ENCODE measurements at regions not wholly inside any gene's neighbourhood (a gene's known extent, or its start where the extent isn't known, plus 50 kb on each side); places are given as distances from the start of the nearest gene placed in this dataset.

DNA sequence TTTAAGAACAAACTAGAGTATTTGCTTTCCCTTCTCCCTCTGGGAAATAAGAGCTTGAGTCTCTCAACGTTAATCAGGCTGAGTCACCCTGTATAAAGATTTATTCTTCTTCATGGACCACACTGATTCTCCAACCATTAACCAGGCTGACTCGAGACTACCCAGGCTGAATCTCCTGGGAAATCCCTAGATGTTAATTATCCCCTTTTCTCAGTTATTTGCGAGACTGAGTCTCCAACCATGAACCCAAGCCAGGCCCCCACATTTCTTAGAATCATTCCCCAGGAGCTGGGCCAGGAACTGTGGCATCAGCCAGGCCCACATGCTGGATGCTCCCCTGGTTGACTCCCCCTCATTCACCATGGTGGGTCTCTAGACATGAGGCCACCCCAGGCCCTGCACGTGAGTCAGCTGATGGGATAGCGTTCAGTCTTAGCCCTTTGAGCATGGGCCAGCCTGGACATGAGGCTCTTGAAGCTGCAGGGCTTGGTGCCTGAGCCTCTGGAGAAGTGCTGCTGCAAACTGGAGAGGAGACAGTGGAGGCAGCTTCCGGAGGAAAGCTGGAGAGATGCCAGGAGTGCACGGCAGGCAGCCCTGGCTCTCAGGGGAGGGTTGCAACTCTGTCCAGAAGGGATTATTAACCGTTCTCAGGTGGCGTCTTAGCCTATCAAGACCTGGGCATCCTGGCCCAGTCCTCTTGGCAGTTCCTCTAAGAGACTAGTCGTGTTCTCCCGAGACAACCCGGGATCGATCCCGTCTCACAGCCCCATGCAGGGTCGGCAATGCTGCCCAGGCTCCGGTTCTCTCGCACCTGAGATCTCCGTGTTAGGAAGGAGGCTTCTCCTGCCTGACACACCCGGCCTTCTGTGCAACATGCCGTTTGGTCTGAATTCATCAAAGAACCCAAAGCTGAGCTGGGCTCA, 296.6 kb downstream of the ADGRD1 start:
- DNase-seq (ENCODE audit: insufficient read length, low spot score), result no peak
- FAIRE-seq, result no peak
- no peak for TF ChIP-seq PAX5 (IDR thresholded peaks at IDR 0.05; ENCODE audit: insufficient read depth, low read length, severe bottlenecking)
- TF ChIP-seq POU2F2 (IDR thresholded peaks at IDR 0.05; ENCODE audit: low read depth, low read length), result no peak
- TF ChIP-seq TAF1 (IDR thresholded peaks at IDR 0.05; ENCODE audit: low read depth, low read length), result no peak
- no peak for TF ChIP-seq POLR2A (IDR thresholded peaks at IDR 0.05; ENCODE audit: low read depth, low read length)
- TF ChIP-seq POLR2AphosphoS5 (IDR thresholded peaks at IDR 0.05; ENCODE audit: low read depth, low read length), result no peak
- TF ChIP-seq SPI1 (IDR thresholded peaks at IDR 0.05; ENCODE audit: low read depth, low read length), result no peak

- TF ChIP-seq TAF1 (IDR thresholded peaks at IDR 0.05; ENCODE audit: low read depth, low read length), result no peak
- TF ChIP-seq POLR2A (IDR thresholded peaks at IDR 0.05; ENCODE audit: low read depth, low read length), result no peak
- no peak for TF ChIP-seq POLR2AphosphoS5 (IDR thresholded peaks at IDR 0.05; ENCODE audit: low read depth, low read length)
- no peak for TF ChIP-seq POU2F2 (IDR thresholded peaks at IDR 0.05; ENCODE audit: low read depth, low read length)
- TF ChIP-seq SPI1 (IDR thresholded peaks at IDR 0.05; ENCODE audit: low read depth, low read length), result no peak
- TF ChIP-seq PAX5 (IDR thresholded peaks at IDR 0.05; ENCODE audit: insufficient read depth, low read length, severe bottlenecking), result no peak
- DNase-seq (ENCODE audit: insufficient read length, low spot score) (no peak), FAIRE-seq (no peak)
Measured at GRCh38 chr12:131250951-131251315, 297.2 kb downstream of the ADGRD1 start.

DNA sequence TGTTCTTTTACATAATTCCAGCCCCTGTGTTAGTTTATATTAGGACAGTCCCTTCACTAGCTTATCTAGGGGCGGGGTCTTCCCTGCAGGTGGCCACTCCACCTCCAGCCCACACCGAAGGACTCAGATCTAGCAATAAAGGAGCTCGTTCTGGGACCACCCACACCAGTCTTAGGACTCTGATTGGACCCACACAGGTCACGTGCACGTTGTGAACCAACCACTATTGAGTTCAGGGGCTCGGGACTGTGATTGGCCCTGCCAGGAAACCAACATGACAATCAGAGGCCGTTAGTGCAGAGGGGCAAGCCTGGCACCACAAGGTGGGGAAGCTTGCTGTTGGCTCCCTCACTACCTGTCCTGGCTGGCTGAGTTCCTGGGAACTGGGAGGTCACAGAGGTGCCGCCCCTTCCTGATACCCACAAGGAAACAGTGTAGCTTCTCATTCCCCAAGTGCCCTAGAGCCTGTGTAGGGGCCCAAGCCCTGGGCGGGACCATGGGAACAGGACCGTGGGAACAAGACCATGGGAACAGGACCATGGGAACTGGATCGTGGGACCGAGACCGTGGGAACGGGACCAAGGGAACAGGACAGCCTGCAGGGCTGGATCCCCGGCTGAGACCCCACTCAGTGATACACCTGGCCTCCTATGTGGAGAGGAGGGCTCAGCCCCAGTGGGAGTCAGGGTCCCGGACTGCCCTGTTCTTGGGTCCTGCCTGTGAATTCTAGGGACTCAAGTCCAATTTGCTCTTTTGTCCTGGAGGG, 297.8 kb downstream of the ADGRD1 start:
- FAIRE-seq (no peak), DNase-seq (ENCODE audit: insufficient read length, low spot score) (no peak)
- TF ChIP-seq POLR2A (IDR thresholded peaks at IDR 0.05; ENCODE audit: low read depth, low read length), result no peak
- TF ChIP-seq SPI1 (IDR thresholded peaks at IDR 0.05; ENCODE audit: low read depth, low read length), result no peak
- no peak for TF ChIP-seq POU2F2 (IDR thresholded peaks at IDR 0.05; ENCODE audit: low read depth, low read length)
- no peak for TF ChIP-seq TAF1 (IDR thresholded peaks at IDR 0.05; ENCODE audit: low read depth, low read length)
- no peak for TF ChIP-seq POLR2AphosphoS5 (IDR thresholded peaks at IDR 0.05; ENCODE audit: low read depth, low read length)
- TF ChIP-seq PAX5 (IDR thresholded peaks at IDR 0.05; ENCODE audit: insufficient read depth, low read length, severe bottlenecking), result no peak

GRCh38 chr12:131253376-131254026, 299.8 kb downstream of the ADGRD1 start:
- TF ChIP-seq PAX5 (IDR thresholded peaks at IDR 0.05; ENCODE audit: insufficient read depth, low read length, severe bottlenecking) (no peak), POU2F2 (IDR thresholded peaks at IDR 0.05; ENCODE audit: low read depth, low read length) (no peak), TAF1 (IDR thresholded peaks at IDR 0.05; ENCODE audit: low read depth, low read length) (no peak), SPI1 (IDR thresholded peaks at IDR 0.05; ENCODE audit: low read depth, low read length) (no peak), POLR2AphosphoS5 (IDR thresholded peaks at IDR 0.05; ENCODE audit: low read depth, low read length) (no peak), POLR2A (IDR thresholded peaks at IDR 0.05; ENCODE audit: low read depth, low read length) (no peak)
- no peak for FAIRE-seq

DNA sequence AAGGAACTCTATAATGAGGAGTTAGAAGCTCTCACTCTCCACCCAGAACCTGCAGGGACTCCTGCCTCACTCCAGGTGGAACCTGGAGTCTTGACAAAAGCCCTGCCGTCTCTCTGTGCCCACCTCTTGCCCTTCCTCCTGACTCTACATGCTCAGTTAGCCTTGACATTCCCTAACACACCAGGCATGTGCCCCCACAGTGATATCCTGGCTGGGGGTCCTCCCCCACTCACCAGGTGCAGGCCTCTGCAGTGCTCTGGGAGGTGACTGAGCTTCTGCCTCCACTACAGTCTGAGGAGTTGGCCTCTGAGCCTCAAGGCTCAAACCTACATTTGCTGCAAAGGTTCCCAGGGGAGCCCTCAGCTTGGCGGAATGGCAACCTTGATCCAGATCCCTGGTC, 300.7 kb downstream of the ADGRD1 start:
- FAIRE-seq, result no peak

More at GRCh38 chr12:131253376-131254026, 299.8 kb downstream of the ADGRD1 start:
- DNase-seq (ENCODE audit: insufficient read length, low spot score), result no peak

DNA sequence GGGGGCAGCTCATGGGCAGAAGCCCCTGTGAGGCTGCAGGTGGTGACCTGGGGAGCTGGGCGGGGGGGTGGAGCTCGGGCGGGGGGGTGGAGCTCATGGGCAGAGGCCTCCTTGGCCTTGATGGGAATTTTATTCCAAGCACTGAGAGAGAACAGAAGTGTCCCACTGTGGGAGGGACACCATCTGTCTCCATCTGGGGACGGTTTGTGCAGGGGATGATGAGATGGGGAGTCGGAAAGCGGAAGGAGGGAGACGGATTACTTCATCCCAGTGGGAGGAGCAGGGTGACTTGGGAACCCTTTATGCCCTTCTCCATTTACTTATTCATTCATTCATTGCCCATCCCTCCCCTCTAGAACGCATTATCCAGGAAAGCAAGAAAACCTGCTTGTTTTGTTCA, 304.7 kb downstream of the ADGRD1 start:
- DNase-seq (ENCODE audit: insufficient read length, low spot score), result no peak
- TF ChIP-seq PAX5 (IDR thresholded peaks at IDR 0.05; ENCODE audit: insufficient read depth, low read length, severe bottlenecking) (no peak), POU2F2 (IDR thresholded peaks at IDR 0.05; ENCODE audit: low read depth, low read length) (no peak), TAF1 (IDR thresholded peaks at IDR 0.05; ENCODE audit: low read depth, low read length) (no peak), POLR2AphosphoS5 (IDR thresholded peaks at IDR 0.05; ENCODE audit: low read depth, low read length) (no peak), SPI1 (IDR thresholded peaks at IDR 0.05; ENCODE audit: low read depth, low read length) (no peak), POLR2A (IDR thresholded peaks at IDR 0.05; ENCODE audit: low read depth, low read length) (no peak)
- FAIRE-seq, result no peak

More for the DNA sequence above, 300.7 kb downstream of the ADGRD1 start:
- DNase-seq (ENCODE audit: insufficient read length, low spot score), result no peak
- TF ChIP-seq PAX5 (IDR thresholded peaks at IDR 0.05; ENCODE audit: insufficient read depth, low read length, severe bottlenecking), result no peak
- no peak for TF ChIP-seq TAF1 (IDR thresholded peaks at IDR 0.05; ENCODE audit: low read depth, low read length)
- no peak for TF ChIP-seq POLR2A (IDR thresholded peaks at IDR 0.05; ENCODE audit: low read depth, low read length)
- TF ChIP-seq SPI1 (IDR thresholded peaks at IDR 0.05; ENCODE audit: low read depth, low read length), result no peak
- TF ChIP-seq POLR2AphosphoS5 (IDR thresholded peaks at IDR 0.05; ENCODE audit: low read depth, low read length), result no peak
- TF ChIP-seq POU2F2 (IDR thresholded peaks at IDR 0.05; ENCODE audit: low read depth, low read length), result no peak

DNA sequence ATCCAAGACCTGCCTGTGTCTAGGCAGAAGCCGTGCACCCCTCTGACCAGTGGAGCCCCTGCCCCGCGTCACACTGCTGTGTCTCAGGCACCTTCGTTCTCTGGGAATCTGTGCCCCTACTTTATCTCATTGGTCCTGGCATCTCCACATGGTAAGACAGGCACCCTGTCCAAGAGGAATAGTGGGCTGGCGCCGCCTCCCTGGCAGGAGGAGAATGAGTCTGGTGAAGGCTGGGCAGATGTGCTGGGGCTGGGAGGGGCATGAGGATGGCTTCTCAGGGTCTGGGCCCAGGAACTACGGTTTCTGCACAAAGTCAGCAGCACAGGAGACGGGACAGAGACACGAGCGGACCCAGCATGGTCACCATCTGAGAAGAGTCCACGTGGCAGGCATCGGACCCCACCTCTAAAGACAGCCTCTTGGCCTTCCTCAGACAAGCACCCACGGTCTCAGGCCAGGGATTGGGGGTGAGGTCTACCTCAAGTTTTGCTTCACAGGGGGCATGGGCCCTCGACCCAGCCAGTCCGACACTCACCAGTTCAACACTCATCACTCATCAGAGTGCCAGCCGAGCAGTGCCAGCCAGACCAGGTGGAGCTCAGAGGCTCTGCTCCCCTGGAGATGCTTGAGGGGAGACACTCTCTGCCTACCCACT, 306.7 kb downstream of the ADGRD1 start:
- DNase-seq (ENCODE audit: insufficient read length, low spot score) (no peak), FAIRE-seq (no peak)
- TF ChIP-seq SPI1 (IDR thresholded peaks at IDR 0.05; ENCODE audit: low read depth, low read length), result no peak
- no peak for TF ChIP-seq POLR2A (IDR thresholded peaks at IDR 0.05; ENCODE audit: low read depth, low read length)
- TF ChIP-seq PAX5 (IDR thresholded peaks at IDR 0.05; ENCODE audit: insufficient read depth, low read length, severe bottlenecking), result no peak
- TF ChIP-seq POU2F2 (IDR thresholded peaks at IDR 0.05; ENCODE audit: low read depth, low read length), result no peak
- TF ChIP-seq POLR2AphosphoS5 (IDR thresholded peaks at IDR 0.05; ENCODE audit: low read depth, low read length), result no peak
- no peak for TF ChIP-seq TAF1 (IDR thresholded peaks at IDR 0.05; ENCODE audit: low read depth, low read length)

GRCh38 chr12:131260954-131261353, 307.2 kb downstream of the ADGRD1 start:
- FAIRE-seq, result no peak
- no peak for DNase-seq (ENCODE audit: insufficient read length, low spot score)
- TF ChIP-seq POLR2A (IDR thresholded peaks at IDR 0.05; ENCODE audit: low read depth, low read length) (no peak), PAX5 (IDR thresholded peaks at IDR 0.05; ENCODE audit: insufficient read depth, low read length, severe bottlenecking) (no peak), POU2F2 (IDR thresholded peaks at IDR 0.05; ENCODE audit: low read depth, low read length) (no peak), POLR2AphosphoS5 (IDR thresholded peaks at IDR 0.05; ENCODE audit: low read depth, low read length) (no peak), TAF1 (IDR thresholded peaks at IDR 0.05; ENCODE audit: low read depth, low read length) (no peak), SPI1 (IDR thresholded peaks at IDR 0.05; ENCODE audit: low read depth, low read length) (no peak)

Data from GM12891 (cell line).